ENCODE measurements at regions not wholly inside any gene's neighbourhood (a gene's known extent, or its start where the extent isn't known, plus 50 kb on each side); places are given as distances from the start of the nearest gene placed in this dataset.

GRCh38 chr6:165854863-165855593 is 192.0 kb upstream of the PDE10A start:
- no peaks in the 10 kb centered on the region for H3K9me2 ChIP-seq (replicated peaks; ENCODE audit: low read depth, low read length)
- no peaks in the 10 kb centered on the region for H3K79me2 ChIP-seq (ENCODE audit: insufficient read depth, low read length)
- no peaks in the 10 kb centered on the region for H4K20me1 ChIP-seq (ENCODE audit: insufficient read depth, low read length, poor library complexity, severe bottlenecking)
- H2AFZ ChIP-seq (ENCODE audit: low read length), result no peak overlapping the region
- no peaks in the 10 kb centered on the region for H3K4me1 ChIP-seq (ENCODE audit: insufficient read depth, low read length, poor library complexity, severe bottlenecking)
- no peaks in the 10 kb centered on the region for H3F3A ChIP-seq (ENCODE audit: low read depth)
- H3K36me3 ChIP-seq (ENCODE audit: insufficient read depth, low read length), result no peaks in the 10 kb centered on the region
- H3K9me3 ChIP-seq (ENCODE audit: insufficient read depth, low read depth, low read length), result no peaks in the 10 kb centered on the region
- no peak overlapping the region for H3K4me2 ChIP-seq (ENCODE audit: low read depth, low read length, poor library complexity, severe bottlenecking)
- no peaks in the 10 kb centered on the region for H3K27me3 ChIP-seq (ENCODE audit: insufficient read depth, low read length, poor library complexity, severe bottlenecking)
- no peak overlapping the region for H3K9ac ChIP-seq (ENCODE audit: low read depth, low read length, poor library complexity, severe bottlenecking)
- H3K4me3 ChIP-seq (ENCODE audit: low read length, poor library complexity, severe bottlenecking), result no peak overlapping the region
- no peak for TF ChIP-seq CTCF (conservative IDR thresholded peaks at IDR 0.05; ENCODE audit: low read length)
- TF ChIP-seq EZH2phosphoT487 (IDR thresholded peaks at IDR 0.05; ENCODE audit: borderline replicate concordance), result no peak

GRCh38 chr6:165854061-165854862 is 191.2 kb upstream of the PDE10A start:
- Histone ChIP-seq H3K9me2 (replicated peaks; ENCODE audit: low read depth, low read length) (no peaks in the 10 kb centered on the region), H2AFZ (ENCODE audit: low read length) (no peak overlapping the region), H4K20me1 (ENCODE audit: insufficient read depth, low read length, poor library complexity, severe bottlenecking) (no peaks in the 10 kb centered on the region), H3K9me3 (ENCODE audit: insufficient read depth, low read depth, low read length) (no peaks in the 10 kb centered on the region), H3K4me2 (ENCODE audit: low read depth, low read length, poor library complexity, severe bottlenecking) (no peak overlapping the region), H3K27me3 (ENCODE audit: insufficient read depth, low read length, poor library complexity, severe bottlenecking) (no peaks in the 10 kb centered on the region), H3F3A (ENCODE audit: low read depth) (no peaks in the 10 kb centered on the region), H3K4me3 (ENCODE audit: low read length, poor library complexity, severe bottlenecking) (no peak overlapping the region), H3K36me3 (ENCODE audit: insufficient read depth, low read length) (no peaks in the 10 kb centered on the region), H3K79me2 (ENCODE audit: insufficient read depth, low read length) (no peaks in the 10 kb centered on the region), H3K9ac (ENCODE audit: low read depth, low read length, poor library complexity, severe bottlenecking) (no peak overlapping the region), H3K4me1 (ENCODE audit: insufficient read depth, low read length, poor library complexity, severe bottlenecking) (no peaks in the 10 kb centered on the region)
- no peak for TF ChIP-seq EZH2phosphoT487 (IDR thresholded peaks at IDR 0.05; ENCODE audit: borderline replicate concordance)

GRCh38 chr6:165852676-165853075 is 189.6 kb upstream of the PDE10A start:
- H3K9me3 ChIP-seq (ENCODE audit: insufficient read depth, low read depth, low read length), result no peaks in the 10 kb centered on the region
- no peak overlapping the region for H3K4me3 ChIP-seq (ENCODE audit: low read length, poor library complexity, severe bottlenecking)
- no peak overlapping the region for H3K9ac ChIP-seq (ENCODE audit: low read depth, low read length, poor library complexity, severe bottlenecking)
- no peaks in the 10 kb centered on the region for H3K36me3 ChIP-seq (ENCODE audit: insufficient read depth, low read length)
- H3K4me1 ChIP-seq (ENCODE audit: insufficient read depth, low read length, poor library complexity, severe bottlenecking), result no peaks in the 10 kb centered on the region
- no peak for TF ChIP-seq CTCF (conservative IDR thresholded peaks at IDR 0.05; ENCODE audit: low read length)
- TF ChIP-seq EZH2phosphoT487 (IDR thresholded peaks at IDR 0.05; ENCODE audit: borderline replicate concordance), result no peak
- H3F3A ChIP-seq (ENCODE audit: low read depth), result no peaks in the 10 kb centered on the region
- no peaks in the 10 kb centered on the region for H3K9me2 ChIP-seq (replicated peaks; ENCODE audit: low read depth, low read length)
- no peaks in the 10 kb centered on the region for H4K20me1 ChIP-seq (ENCODE audit: insufficient read depth, low read length, poor library complexity, severe bottlenecking)
- H2AFZ ChIP-seq (ENCODE audit: low read length), result no peak overlapping the region
- H3K79me2 ChIP-seq (ENCODE audit: insufficient read depth, low read length), result no peaks in the 10 kb centered on the region
- no peak overlapping the region for H3K4me2 ChIP-seq (ENCODE audit: low read depth, low read length, poor library complexity, severe bottlenecking)
- no peaks in the 10 kb centered on the region for H3K27me3 ChIP-seq (ENCODE audit: insufficient read depth, low read length, poor library complexity, severe bottlenecking)
